GM21528 (cell line): ENCODE measurements at regions not wholly inside any gene's neighbourhood (a gene's known extent, or its start where the extent isn't known, plus 50 kb on each side); places are given as distances from the start of the nearest gene placed in this dataset.

Source experiments
- ATAC-seq: cut with Tn5 transposase; IDR thresholded peaks from one replicate; pipeline ENCODE4 v1.9.1; 2021; ENCODE audit warnings: mild to moderate bottlenecking, moderate library complexity; ENCODE audit not compliant: unreplicated experiment, low FRiP score

DNA sequence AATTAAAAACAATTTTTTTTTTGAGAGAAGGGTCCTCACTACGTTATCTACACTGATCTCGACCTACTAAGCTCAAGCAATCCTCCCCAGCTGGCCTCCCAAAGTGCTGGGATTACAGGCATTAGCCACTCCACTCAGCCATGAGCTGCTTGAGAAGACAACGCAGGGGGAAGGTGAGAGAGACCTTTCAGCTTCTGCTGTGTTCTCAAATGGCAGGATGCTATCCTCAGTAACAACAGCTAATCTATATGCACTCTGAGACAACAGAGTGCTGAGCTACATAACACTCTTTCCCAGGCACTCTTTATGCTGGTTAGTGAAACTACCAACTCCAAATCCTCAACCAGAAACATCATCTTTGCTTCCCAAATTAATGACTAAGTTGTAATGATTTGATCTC, 526.1 kb downstream of the CCER1 start:
- no peak for ATAC-seq

DNA sequence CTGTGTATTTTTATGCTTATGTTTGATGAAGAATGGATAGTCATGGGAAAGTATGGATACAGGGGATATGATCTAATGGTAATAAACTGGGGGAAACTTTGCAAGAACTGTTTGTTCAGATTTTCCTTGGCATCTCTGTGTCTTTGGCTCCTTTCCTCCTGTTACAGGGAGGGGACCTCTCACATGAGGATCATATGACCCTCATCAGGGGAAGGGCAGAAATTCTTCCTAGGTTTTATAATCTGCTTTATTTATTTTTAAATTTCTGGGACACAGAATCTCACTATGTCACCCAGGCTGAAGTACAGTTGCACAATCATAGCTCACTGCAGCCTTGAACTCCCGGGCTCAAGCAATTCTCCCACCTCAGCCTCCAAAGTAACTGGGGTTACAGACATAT, 526.5 kb downstream of the CCER1 start:
- ATAC-seq = no peak

DNA sequence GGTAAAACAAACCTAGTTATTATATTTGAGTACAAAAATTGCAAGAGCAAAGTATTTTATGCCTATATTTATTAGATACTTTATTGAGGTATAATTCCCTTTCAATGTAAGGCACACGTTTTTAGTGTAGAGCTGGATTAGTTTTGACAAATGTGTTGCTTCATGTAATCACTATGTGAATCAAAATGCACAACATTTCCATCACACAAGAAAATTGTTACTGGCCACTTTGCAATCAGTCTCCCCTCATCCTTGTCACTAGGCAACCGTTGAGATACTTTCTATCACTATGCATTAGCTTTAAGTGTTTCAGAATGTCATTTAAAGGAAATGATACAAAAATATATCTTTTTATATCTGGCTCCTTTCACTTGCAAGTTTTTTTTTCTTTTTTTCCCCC, 531.0 kb downstream of the CCER1 start:
- ATAC-seq = no peak

DNA sequence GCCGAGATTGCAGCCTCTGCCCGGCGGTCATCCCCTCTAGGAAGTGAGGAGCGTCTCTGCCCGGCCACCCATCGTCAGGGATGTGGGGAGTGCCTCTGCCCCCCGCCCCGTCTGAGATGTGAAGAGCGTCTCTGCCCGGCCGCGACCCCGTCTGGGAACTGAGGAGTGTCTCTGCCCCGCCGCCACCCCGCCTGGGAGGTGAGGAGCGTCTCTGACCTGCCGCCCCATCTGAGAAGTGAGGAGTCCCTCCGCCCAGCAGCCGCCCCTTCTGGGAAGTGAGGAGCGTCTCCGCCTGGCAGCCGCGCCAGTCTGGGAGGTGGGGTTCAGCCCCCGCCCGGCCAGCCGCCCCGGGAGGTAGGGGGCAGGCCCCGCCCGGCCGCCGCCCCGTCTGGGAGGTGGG, 544.0 kb downstream of the CCER1 start:
- ATAC-seq = no peak

DNA sequence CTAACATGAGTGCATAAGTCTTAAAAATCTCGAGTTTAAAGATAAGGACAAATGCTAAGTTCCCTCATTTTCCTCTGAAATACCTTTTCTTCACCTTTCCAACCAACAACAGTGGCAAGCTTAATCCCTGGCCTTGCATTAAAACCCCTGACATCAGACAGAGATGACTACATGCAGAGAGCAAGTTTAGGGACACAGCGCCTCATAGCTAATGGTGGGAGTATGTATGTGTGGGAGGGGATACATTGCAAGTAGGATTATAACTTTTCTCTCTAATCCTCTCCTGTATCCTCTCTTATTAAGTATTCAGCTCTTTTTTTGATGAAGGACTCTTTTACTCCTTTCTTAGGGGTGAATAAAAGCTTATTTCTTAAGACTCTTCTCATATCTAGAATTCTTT, 547.1 kb downstream of the CCER1 start:
- no peak for ATAC-seq

DNA sequence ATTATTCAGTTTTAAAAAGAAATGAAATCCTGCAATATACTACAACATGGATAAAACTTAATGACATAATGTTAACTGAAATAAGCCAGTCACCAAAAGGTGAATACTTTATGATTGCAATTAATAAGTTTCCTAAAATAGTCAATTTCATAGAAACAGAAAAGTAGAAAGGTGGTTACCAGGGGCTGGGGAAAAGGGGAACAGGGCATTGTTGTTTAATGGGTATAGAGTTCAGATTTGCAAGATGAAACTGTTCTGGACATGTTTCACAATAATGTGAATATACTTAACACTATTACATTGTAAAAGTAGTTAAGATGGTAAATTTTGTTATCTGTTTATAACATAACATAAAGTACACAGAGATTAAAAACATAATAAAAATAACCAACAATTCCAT, 550.9 kb downstream of the CCER1 start:
- ATAC-seq = peak; percentile 76

DNA sequence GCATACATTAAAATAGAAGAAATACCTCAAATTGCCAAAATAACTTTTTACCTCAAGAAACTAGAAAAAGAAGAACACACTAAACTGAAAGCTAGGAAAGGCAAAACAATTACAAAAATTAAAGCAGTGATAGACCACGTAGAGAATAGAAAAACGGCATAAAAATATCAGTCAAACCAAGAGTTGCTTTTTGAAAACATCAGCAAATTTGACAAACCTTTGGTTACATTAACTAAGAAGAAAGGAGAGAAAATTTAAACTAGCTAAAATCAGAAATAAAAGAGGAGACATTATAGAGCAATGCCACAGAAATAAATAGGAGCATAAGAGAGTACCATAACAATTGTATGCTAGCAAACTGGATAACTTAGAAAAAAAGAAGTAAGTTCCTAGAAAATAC, 553.8 kb downstream of the CCER1 start:
- no peak for ATAC-seq

DNA sequence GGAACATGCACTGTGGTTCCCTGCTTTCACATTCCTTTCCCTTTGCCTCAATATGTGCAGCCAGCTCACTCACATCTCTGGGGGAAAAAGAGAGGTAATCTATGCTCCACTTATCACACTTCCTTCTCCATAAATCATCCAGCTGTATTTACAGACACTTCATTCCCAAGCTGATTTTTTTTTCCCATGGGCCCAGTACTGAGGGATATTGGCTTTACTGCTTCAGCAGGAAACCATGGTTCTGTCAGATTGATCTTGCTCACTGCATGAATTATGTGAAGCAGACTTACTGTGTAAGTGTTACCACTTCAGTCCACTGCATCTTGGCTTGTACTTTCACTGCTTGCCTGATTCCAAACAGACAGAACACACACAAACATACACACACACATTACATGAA, 555.6 kb downstream of the CCER1 start:
- ATAC-seq = no peak

DNA sequence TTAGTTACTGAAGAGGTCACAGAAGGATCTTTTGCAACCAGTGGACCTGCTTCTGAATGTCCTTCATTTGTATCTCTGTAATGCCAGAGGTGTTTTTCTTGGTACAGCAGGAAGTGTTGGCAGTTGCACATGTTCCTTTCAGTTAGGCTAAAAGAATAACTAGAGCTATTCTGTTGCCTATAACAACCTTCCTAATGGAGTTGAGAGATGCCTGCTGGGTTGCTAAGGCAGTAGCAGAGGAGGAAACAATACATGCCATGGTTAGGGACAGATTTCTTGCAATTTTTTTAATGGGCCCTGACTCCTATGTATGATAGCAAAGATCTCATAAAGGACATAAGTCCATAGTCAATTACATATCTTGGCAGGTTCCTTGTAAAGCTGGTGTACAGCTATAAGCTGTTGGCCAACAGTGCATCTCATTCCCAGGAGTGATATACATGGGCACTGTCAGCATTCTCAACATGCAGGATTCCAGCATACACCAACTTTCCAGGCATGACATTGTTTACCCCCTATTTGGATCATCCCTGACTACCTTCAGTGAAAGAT, 556.6 kb downstream of the CCER1 start:
- ATAC-seq = no peak

DNA sequence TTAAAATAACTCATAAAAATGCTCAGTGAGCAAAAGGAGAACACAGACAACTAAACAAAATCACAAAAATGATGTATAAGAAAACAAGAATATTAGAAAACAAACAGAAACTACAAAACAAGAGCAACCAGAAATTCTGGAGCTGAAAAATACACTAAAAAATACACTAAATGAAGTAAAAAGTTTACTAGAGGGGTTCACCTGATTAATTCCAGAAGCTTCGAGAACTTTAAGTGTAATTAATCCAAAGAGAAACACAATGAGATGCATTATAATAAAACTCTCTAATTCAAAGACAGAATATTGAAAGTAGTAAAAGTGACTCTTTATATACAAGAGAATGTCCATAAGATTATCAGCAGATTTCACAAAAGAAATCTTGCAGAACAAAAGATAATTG, 558.4 kb downstream of the CCER1 start:
- ATAC-seq = no peak

DNA sequence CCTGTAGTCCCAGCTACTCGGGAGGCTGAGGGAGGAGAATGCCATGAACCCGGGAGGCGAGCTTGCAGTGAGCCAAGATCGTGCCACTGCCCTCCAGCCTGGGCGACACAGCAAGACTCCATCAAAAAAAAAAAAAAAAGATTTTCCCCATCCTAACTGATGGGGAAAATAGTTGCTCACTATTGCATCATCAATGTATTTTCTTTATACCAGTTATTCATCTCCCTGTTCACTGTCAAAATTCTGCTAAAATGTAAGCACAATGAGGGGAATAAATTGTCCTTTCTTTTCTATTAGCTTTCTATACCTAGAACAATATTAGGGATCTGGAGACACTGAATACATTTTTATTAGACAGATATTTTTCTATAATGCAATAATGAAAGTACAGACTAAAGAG, 561.3 kb downstream of the CCER1 start:
- no peak for ATAC-seq

DNA sequence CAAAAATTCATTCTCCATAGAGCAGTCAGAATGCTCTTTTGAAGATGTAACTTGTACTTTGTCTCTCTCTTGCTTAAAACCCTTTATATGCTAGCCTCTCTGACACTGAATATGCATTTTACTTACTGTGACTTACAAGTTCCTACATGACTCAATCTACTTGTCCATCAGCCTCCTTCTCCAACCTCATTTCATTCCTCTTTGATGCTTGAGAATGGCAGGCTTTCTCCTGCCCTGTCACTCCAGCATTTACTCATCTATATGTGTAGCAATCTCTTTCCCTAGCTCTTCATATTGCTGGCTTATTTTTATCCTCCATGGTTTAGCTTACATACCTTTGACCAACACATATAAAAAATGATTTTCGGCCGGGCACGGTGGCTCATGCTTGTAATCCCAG, 561.9 kb downstream of the CCER1 start:
- no peak for ATAC-seq

DNA sequence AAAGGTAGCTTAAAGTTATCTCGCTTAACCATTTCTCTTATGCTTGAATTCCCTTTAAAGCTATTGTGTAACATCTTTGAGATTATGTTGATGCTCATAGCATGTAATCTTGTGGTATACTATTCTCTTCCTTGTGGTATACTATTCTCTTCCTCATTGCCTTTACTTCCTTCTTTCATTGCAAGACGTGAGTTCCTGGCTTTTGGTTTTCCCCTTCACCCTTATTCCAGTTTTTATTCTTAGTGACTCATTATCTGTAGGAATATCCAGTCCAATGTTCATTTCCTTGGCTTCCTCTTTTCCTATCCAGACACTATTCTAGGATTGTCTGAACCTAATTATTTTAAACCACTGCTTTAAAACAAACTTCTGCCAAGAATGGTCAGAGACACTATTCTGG, 564.0 kb downstream of the CCER1 start:
- ATAC-seq = no peak

DNA sequence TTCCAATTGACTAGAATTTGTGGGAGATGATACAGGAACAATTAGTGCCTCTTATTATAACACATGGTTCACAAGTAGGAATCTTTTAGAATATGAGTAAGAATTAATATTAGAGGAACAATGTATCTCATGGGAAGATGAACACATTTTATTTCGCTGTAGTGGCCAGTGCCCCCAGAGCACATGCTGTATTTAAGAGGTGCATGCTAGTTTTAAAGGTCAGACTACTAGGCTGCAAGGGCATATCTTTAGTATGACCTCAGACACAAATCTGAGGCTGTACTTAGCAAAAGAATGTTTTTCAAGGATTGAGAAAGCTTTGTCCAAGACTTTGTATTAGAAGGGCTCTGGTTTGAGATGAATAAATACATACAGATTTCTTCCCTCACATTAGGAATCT, 586.9 kb downstream of the CCER1 start:
- no peak for ATAC-seq

DNA sequence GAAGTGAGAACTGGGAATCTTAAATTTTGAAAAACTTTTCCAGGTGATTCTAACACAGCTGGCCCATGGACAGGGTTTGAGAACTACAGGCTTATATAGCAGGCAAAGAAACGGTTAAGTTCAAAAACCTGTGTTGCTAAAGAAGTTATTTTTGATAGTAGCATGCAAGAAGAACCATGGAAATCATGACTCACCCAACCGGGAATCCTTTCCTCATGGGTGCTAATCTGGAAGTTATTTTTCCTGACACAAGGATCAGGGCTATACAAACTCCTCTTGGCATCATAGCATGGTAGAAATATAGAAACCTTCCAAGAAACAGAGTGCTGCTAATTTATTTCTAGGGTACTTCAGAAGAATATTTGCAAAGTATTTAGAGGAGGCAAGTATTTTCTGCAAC, 588.7 kb downstream of the CCER1 start:
- ATAC-seq = no peak

DNA sequence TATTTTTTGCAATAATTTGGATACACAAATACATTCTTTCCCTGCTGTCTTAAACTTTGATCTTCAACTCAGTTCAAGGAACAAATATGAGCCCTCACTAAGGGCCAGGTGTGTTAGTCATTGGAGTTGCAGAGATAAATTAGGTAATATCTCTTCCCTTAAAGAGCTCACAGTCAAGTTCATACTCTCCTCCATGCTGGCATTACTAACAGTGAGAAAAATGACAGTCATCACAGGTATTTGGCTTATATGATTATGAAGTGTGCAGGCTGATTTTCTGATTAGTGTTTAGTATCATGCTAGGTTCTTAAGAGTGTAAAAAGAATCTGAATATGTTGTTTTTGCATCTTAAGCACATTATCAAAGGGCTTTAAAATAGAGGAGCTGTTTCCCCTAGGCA, 594.7 kb downstream of the CCER1 start:
- ATAC-seq = no peak

DNA sequence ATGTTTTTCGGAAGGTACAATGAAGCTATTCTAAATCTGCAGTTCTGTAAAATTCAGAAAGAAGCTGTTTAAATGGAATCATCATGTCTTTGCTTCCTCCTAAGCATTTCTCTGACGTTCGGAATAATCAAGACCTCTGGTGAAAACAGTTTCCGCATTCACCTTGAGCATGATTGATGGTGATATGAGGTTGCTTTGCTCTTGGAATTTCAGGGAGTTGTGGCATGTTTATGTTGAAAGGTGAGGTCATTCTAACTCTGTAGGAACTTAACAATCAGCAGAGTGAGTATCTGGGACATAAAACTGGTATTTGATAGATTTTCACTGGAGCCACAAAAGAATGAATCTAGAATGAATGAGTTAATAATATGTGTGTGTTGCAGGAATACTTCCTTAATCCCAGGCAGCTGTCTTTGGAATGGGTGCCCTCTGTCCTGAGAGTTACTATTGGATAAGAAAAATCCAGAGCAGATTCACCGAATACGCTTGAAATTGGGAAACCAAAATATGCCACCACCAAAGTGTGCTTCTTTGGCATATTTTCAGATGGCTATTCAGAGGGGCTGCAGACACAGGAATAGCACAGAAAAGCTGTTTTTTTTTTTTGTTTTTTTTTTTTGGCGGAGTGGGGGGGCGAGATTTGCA, 599.1 kb downstream of the CCER1 start:
- no peak for ATAC-seq

DNA sequence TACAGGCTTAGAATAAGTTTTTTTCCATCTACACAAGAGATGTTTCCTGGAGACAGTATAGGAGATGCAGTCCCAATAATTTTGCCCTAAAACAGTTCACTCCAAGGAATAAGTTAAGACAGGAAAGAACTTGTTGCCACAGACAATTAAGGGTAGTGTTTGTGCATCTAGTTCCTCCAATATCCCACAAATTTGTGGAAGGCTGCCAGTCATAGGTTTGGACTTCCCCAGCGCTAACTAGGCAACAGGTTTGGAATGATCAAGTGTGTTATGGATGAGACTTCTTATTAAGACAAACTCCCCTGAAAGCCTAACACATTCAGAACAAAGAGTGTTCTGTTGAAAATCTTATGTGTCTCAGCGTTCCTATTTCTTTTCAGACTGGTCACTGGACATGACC, 611.0 kb downstream of the CCER1 start:
- ATAC-seq = no peak

DNA sequence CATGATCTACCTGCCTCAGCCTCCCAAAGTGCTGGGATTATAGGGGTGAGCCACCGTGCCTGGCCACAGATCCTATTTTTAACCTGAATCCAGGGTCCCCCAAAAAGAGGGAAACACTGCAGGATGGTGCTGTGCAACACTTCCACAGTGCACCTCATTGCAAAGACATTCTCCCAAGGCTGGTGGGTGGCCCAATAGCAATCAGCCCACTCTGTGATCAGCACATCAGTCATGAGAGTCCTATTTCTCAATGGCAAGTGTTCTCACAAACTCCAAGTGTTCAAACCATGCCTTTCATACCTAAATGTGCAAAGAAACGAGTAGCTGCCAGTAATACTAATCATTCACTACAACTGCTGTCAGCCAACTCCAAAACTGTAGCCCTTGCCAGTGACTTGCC, 612.9 kb downstream of the CCER1 start:
- ATAC-seq = no peak

DNA sequence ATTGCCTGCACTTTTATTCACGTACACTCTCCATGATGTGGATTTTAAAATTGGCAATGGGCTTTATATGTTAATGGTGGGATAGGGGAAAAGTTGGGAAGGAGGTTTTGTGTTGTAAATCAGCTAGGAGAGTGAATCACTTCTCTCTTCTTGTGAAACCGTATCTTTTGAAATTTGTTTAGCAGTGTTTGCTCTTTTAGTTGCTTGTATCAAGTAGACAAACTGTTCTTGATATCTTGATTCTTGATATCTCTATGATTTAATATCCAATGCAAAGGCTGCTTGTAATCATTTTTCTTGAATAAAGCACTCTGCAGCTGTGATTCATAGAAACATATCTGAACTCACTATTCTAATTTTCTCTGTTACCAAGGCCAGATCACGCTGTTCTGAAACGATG, 615.1 kb downstream of the CCER1 start:
- ATAC-seq = no peak

DNA sequence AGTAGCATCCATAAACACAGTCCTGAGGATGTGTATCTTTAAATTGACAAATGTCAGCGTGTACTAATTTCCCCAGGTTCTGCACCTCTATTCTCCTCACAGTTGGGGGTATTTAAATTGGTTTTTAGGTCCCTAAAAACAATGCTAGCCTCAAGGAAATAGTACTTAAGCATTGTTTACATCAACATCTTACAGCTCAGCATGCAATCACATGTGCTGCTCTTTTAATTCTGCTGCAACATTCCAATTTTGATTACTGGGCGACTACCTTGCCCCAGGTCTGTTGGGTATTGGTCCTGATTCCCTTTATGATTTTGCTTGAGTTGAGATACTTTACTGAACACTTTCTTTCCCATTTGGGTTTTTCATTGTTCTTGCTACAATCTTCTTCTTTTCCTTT, 616.6 kb downstream of the CCER1 start:
- no peak for ATAC-seq

DNA sequence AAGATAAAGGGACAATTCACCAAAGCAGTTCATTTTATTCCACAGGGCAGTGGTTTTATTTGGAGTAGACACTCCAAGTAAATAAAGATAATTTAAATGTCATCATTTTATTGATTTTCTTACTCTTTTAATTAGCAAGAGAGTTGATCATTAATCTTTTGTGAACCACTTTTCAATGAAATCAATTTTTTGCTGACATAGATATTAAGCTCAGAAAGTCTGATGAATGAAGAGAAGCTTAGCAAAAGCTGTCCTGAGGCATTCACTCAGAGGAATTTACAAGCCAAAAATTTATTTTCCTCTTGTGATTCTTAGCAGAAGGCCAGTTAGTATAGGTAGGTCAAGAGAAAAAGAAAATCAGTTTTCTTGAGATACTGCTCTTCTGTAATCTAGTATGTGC, 618.0 kb downstream of the CCER1 start:
- ATAC-seq = no peak

DNA sequence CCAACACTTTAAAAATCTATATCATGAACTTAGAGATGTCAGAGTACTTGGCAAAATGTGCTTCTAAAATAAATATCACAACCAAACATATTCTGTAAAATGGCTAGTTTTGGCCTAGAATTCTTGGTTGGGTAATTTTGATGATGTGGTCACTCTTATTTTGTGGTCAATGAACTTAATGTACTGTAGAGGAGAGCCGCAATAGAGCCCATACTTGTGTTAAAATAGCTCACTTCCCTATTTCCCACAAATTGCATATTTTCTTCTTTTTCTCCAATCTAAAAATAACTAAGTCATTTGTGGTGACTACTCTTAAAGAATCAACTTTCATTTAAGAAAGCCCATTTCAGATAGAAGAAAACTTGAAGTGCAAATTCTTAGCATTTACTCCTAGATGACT, 619.4 kb downstream of the CCER1 start:
- ATAC-seq = no peak
